Islet precursor cell (in vitro differentiated cells): ENCODE measurements at regions not wholly inside any gene's neighbourhood (a gene's known extent, or its start where the extent isn't known, plus 50 kb on each side); places are given as distances from the start of the nearest gene placed in this dataset.
A peak's percentile ranks its signal among the peaks of the same experiment; 100 is the strongest.

Source experiments
- DNase-seq: peaks from one replicate; pipeline ENCODE4 v3.0.0-alpha.2; 2018

- DNase-seq: no peak
These were observed 250.9 kb downstream of the ICOS start for GRCh38 chr2:204187229-204188083.

GRCh38 chr2:204191574-204191973, 255.0 kb downstream of the ICOS start:
- DNase-seq: no peak

DNA sequence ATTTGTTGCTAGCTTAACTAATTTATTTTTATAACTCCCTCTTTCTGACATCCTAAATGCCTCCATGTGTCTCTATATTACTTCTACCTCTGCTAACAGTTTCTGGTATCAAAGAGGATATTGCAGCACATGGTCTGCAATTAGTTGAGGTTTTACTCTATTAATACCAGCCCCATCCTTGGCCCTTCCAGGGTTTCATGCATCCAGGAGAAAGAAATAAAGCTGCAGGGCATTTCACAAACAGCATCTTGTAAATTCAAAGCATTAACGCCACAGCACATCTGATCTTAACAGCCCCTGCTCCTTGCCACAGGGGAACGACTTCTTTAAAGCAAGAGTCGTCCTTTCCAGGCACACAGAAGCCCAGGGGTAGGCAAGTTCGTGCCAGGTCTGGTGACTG, 258.9 kb downstream of the ICOS start:
- no peak for DNase-seq

DNA sequence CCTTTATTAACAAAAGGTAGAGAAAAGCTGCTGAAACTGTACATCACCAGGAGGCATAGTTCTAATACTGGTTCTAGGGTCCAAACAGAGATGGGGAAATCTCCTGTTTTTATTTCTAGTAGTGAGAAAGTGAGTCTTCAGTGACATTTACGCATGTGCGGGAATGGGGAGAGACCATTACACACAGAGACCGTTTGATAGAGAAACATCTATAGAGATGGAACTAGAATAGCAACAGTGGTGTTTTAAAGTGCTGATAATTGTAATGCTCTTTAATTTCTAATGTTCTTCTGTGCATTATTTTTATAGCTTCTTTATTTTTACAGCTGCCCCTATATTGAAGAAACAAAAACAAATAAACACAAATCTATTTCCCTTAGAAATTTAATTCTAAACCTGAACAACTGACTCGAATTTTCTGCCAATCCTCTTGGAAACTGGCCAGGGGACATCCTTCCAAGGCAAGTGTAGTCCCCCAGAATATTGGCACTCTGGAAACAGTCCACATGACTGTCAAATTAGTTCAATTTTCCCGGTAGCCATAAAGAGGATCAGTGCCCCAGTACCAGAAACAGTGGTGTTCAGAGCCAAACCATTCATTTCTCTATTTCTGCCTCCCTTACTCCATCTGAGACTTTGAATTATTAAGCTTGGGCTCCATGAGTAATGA, 260.9 kb downstream of the ICOS start:
- DNase-seq: no peak

DNA sequence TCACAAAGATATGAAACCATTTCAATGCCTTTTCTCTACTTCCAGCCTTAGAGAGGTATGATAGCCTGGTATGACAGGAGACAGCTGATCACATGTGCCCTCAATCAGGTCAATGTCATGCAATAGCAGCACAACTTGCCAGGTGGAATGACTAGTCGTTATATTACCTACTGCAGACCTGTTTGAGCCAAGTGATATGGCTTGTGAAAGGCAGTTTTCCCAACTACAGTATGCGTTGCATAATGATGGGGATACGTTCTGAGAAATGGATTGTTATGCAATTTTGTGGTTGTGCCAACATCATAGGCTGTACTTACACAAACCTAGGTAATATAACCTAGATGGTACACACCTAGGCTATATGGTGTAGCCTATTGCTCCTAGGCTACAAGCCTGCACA, 262.8 kb downstream of the ICOS start:
- no peak for DNase-seq

DNA sequence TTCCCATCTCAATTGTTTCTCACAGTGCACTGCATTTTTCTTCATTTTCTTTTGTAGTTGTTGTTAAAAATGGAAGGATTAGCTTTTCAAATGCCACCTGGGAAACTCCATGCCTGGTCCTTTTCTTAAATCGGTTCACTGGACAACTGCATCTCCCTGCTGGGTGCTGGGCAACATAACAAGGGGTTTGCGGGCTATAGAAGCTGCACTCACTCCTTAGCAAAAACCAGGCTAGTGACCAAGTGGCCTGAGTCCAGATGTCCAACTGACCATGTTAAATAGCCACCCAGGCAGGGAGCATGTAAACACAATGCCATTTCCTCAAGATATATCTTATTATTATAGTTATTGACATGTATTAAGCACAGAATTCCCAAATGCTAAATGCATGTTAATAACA, 264.9 kb downstream of the ICOS start:
- no peak for DNase-seq

DNA sequence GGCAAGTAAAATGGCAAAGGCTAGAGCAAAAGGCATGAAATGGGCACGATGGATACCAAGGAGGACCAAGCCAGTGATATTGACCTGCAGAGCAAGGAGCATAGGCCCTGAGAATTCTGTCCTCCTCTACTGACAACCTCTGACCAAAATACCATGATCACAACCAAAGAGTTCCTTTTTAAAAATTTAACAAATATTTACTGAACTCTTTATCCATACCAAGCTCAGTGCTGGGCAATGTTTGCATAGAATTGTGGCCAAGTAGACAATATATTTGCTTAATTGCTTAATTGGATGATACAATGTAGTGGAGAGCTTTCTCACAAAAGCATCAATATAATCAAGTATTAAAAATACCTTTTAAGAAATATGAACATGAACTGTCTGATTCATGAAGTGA, 265.7 kb downstream of the ICOS start:
- no peak for DNase-seq

DNA sequence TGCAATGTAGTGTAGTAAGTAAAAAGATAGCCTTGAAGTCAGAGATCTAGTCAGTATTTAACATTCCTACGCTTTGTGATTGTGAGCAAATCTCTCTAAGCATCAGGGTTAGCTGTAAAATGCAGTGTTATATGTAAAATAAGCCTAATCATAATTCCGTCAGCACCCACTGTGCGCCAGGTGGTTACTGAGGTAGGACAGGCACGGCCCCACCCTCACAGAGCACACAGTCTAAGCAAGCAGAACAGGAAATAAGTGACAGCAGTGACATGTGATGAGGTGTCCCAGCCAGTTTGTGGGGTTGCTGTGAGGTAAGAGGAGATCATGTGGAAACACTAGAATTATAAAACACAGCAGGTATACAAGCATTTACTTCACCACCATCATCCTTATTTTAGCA, 267.1 kb downstream of the ICOS start:
- no peak for DNase-seq

DNA sequence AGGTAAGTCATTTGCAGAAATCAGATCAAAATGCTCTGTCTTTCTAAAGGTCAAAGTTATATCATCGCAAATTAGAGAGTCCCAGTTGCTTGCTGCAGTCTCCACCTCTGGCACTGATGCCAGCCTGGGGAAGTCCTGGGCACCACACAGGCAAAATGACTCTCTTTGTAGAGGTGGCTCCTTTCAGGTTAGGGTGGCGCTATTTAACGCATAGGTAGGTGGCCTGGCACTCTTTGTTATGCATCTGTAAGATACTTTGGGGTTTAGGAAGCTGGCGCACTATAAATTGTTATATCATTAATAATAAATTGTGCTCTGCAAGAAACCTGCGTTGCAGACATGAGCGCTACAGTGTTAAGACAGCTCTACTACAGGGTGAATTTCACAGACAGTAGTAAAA, 268.5 kb downstream of the ICOS start:
- no peak for DNase-seq

DNA sequence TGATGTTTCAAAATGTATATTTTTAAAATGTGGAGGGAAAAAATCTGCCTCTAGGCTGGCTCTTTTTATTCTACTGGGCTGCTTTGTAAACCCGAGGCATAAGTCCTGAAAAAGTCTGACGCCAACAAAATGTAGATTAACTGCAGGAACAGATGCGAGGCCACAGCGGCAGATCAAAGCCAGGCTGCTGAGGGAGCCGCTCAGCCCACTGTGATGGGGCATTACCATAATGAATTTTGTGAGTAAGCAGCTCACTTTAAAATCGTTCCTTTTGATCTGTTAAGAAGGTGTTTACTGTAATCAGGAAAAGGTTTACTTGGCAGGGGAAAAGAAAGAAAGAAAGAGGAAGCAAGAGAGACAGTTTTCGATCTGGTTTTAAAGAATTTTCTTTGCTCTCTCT, 269.0 kb downstream of the ICOS start:
- DNase-seq: peak; percentile 83

DNA sequence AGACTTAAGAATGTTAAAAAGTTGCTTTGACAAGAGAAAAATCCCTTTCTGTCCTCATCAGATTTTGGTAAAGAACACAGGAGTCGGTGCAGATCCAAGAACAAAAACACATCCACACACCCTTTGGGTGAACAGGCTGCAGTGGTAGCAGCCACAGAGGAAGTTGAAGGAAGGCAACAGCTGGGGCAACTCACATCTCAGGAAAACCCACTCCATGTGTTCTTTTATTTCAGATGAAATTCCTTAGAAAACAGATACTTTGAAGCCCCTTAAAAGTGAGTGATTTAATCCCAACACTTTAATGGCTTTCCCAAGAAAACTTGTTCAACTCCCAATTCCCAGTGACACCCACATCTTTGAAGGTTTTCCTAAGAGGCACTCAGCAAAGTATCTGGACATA, 271.3 kb downstream of the ICOS start:
- DNase-seq: no peak

GRCh38 chr2:204213588-204213987, 277.0 kb downstream of the ICOS start:
- DNase-seq: no peak

DNA sequence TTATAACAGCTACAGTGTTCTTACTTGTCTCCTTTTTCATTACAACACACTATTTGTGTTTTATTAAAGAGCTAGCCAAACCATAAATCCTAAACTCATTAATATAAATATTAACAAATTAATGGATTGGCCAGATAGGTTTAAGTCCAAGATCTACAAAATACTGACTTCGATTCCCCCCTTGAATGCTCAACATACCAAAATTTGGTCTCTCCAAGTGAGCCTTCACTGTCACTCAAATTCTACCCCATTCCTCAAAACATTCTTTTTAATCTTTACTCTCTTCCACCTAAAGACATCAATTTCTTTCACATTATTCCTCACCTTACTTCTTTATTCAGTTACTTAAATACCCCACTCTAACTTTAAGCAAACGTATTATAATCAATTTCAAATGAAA, 281.5 kb downstream of the ICOS start:
- no peak for DNase-seq

DNA sequence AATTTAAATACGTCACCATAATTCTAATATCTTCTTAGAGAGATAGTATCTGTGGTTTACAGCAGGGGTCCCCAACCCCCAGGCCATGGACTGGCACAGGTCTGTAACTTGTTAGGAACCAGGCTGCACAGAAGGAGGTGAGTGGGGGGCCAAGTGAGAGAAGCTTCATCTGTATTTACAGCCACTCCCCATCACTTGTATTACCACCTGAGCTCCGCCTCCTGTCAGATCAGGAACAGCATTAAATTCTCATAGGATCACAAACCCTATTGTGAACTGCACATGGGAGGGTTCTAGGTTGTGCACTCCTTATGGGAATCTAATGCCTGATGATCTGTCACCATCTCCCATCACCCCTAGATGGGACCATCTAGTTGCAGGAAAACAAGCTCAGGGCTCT, 282.6 kb downstream of the ICOS start:
- DNase-seq: no peak

- no peak for DNase-seq
These were observed 284.3 kb downstream of the ICOS start for GRCh38 chr2:204220896-204221295.

DNA sequence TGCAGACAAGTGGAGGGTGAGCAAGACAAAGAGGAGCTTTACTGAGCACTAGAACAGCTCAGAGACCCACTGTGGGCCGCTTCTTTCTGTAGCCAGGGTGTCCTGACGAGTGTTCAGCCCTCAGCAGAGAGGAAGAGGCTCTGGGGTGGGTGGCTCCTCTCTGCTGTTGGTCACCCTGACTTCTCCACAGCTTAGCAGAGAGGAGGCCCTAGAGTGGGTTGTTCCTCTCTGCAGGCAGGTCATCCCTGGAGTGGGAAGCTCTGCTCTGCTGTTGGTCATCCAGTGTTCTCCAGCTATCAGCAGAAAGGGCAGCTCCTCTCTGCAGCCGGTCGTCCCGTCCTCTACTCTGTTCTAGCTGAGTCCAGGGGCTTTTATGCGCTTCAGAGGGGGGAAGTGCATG, 286.5 kb downstream of the ICOS start:
- DNase-seq: no peak

- DNase-seq: no peak
These were observed 287.0 kb downstream of the ICOS start for GRCh38 chr2:204223544-204223943.

- no peak for DNase-seq
These were observed 289.1 kb downstream of the ICOS start for GRCh38 chr2:204225671-204226073.

DNA sequence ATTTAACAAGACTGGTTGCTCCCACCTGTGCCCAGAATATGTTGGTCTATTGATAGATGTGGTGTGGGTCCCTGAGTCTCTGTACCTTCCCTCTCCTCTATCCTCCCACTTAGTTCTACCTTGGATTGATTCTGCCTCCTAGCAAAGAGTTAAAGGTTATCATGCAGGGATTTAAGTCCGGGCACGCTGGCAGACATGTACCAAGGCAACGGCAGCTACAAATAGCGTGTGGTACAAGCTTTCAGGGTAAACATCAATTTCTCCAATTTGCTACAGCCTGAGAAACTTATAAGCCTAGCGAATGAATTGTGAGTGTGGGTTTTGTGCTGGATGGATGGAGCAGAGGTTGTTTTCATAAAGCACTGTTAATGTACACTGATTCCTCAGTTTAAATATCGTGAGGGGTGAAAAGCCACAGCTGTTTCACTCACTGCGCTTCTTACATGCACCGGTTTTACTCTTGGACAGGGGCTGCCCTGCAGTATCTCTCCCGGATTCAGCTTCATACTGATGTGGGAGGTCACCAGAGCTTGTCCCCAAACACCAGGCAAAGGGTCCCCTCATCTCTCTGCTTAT, 289.8 kb downstream of the ICOS start:
- DNase-seq: no peak

DNA sequence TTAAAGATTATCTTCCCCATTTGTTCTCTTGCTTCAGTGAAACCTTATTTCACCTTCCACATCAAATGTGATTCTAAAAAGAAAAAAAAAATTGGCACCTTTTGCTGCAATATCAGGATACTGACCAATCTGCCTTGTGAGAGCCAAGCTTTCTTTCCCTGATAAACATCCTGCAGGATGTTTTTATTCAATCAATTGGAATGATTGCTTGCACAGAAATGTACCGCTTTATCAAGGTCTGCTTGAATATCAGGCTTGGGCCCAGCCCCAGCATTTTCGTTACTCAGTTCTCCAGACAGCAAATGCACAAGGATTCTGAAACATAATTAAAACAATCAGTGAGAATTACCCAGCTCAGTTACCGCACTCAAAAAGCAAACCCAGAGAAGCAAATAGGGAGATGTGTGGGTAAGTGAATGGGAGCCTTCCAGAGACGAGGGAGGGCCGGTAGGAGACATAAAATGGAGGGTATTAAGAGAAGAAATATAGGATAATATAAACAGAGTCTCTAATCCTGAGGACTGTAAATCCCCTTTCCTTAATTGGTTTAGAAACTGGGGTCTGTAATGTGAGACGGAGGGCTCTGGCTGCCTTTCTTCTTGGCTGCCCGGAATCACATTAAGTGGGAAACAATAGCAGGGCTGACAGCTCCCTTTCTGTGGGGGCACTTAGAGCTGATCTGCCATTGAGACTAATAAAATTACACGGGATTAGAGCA, 291.8 kb downstream of the ICOS start:
- no peak for DNase-seq

GRCh38 chr2:204234248-204234647, 297.7 kb downstream of the ICOS start:
- DNase-seq: no peak

DNA sequence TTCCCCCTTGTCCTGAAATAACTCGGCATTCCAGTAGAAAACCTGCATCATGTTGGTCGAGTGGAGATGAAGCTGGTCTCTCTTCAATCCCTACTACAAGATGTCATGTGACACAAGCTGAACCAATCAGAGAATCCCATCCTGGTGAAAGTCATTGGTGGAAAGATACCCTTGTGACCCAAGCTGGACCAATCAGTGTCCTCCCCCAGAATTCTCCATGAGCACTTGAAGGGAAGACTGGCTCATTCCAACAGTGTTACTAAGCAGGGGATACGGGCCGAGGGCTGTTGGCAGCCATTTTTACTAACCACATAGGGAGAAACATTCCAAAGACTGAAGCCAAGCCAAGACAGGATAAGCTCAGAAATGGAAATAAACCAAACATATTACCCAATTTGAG, 298.3 kb downstream of the ICOS start:
- DNase-seq: no peak

GRCh38 chr2:204237416-204237815, 300.9 kb downstream of the ICOS start:
- no peak for DNase-seq
